Right lobe of liver (tissue), 4 donors: ENCODE measurements at regions not wholly inside any gene's neighbourhood (a gene's known extent, or its start where the extent isn't known, plus 50 kb on each side); places are given as distances from the start of the nearest gene placed in this dataset.

Source experiments
- POLR2A ChIP-seq: fragments of 450-650 bp; IDR thresholded peaks from one replicate; pipeline ENCODE4 v1.6.1; 2017; ENCODE audit warnings: antibody characterized with exemption, mild to moderate bottlenecking
- TF ChIP-seq, protein P1 (sequence below), 4 donors: fragments of 200-600 bp in 3 of 4; fragments of 450-650 bp in 1 of 4; IDR thresholded peaks; one replicate each; pipeline versions ENCODE4 v1.5.1 to v1.8.0; 2016 to 2022; ENCODE audit warnings: antibody characterized with exemption in 4 of 4, mild to moderate bottlenecking in 2 of 4
- donor health status: DM: no; HTN: no; CAD: no.
- donor health status: DM: no; HTN: no; CAD: no.
- donor health status: DM: no; HTN: yes; CAD: no.

DNA sequence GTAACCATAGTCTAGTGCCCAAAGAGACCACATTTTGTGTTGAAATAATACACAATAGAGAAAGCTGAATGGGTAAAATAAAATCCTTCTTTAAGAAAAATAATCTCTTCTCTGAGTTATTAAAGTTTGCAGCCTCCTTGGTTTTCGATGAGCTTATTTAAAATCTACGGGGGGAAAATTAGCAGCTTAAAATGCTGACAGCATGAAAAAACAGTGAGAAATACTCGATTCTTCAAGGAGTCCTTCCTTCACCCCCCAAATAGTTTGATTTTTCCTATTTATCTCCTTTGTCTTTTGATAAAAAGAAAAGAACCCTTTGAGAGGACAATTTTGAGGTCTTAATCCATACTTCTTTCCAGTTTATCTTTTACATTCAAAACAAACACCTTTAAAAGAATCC is 394.0 kb upstream of the B3GALT2 start:
- TF ChIP-seq, protein P1, sequence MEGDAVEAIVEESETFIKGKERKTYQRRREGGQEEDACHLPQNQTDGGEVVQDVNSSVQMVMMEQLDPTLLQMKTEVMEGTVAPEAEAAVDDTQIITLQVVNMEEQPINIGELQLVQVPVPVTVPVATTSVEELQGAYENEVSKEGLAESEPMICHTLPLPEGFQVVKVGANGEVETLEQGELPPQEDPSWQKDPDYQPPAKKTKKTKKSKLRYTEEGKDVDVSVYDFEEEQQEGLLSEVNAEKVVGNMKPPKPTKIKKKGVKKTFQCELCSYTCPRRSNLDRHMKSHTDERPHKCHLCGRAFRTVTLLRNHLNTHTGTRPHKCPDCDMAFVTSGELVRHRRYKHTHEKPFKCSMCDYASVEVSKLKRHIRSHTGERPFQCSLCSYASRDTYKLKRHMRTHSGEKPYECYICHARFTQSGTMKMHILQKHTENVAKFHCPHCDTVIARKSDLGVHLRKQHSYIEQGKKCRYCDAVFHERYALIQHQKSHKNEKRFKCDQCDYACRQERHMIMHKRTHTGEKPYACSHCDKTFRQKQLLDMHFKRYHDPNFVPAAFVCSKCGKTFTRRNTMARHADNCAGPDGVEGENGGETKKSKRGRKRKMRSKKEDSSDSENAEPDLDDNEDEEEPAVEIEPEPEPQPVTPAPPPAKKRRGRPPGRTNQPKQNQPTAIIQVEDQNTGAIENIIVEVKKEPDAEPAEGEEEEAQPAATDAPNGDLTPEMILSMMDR (IDR thresholded peaks at IDR 0.05), result no peak
- no peak for TF ChIP-seq POLR2A
